PC-3 (cell line): ENCODE measurements at regions not wholly inside any gene's neighbourhood (a gene's known extent, or its start where the extent isn't known, plus 50 kb on each side); places are given as distances from the start of the nearest gene placed in this dataset.

Experiments used
- ATAC-seq: fragments of 200-7000 bp; cut with Tn5 transposase; 2 replicates; pipeline ENCODE4 v1.9.1; 2020; ENCODE audit warnings: mild to moderate bottlenecking, moderate library complexity
- BruUV-seq: library from RNA; stranded (reverse); fragments of 400-500 nt; replicated peaks from 2 replicates; lab custom pipeline; 2021; lab: Mats Ljungman, UMichigan
- CTCF ChIA-PET: fragments of 300-600 bp; sonication (Branson Sonifier 250); formaldehyde crosslinking; loops from one replicate; lab custom pipeline; 2022; ENCODE audit warnings: antibody characterized with exemption; lab: Charles Lee
- POLR2A ChIA-PET: fragments of 300-600 bp; sonication (Branson Sonifier 250); formaldehyde crosslinking; loops from one replicate; lab custom pipeline; 2022; ENCODE audit warnings: antibody characterized with exemption; ENCODE audit not compliant: unreplicated experiment; lab: Charles Lee
- DNase-seq: peaks from one replicate; pipeline ENCODE4 v3.0.0-alpha.2; 2015
- H2AFZ ChIP-seq: fragments of 300-600 bp; sonication (generic); 2 replicates; pipeline ENCODE4 v1.6.0; 2016; ENCODE audit warnings: antibody characterized with exemption, low read length
- H3F3A ChIP-seq: fragments of 300-600 bp; sonication (generic); one replicate; pipeline ENCODE4 v1.6.0; 2017; ENCODE audit warnings: antibody characterized with exemption, low read length, control low read depth, mild to moderate bottlenecking; ENCODE audit not compliant: unreplicated experiment
- H3K27ac ChIP-seq: fragments of 300-600 bp; sonication (generic); 2 replicates; pipeline ENCODE4 v1.5.1; 2016; ENCODE audit warnings: mild to moderate bottlenecking, low read length
- H3K27me3 ChIP-seq: fragments of 300-600 bp; sonication (generic); 2 replicates; pipeline ENCODE4 v1.6.1; 2016; ENCODE audit warnings: low read length, mixed read lengths
- H3K36me3 ChIP-seq: fragments of 300-600 bp; sonication (generic); 2 replicates; pipeline ENCODE4 v1.6.1; 2016; ENCODE audit warnings: low read depth, mixed run types, low read length, mixed read lengths
- H3K4me1 ChIP-seq: fragments of 300-600 bp; sonication (generic); 2 replicates; pipeline ENCODE4 v1.5.1; 2016; ENCODE audit warnings: low read length; ENCODE audit not compliant: insufficient read depth
- H3K4me2 ChIP-seq: fragments of 300-600 bp; sonication (generic); 2 replicates; pipeline ENCODE4 v1.6.0; 2016; ENCODE audit warnings: low read length
- H3K4me3 ChIP-seq: fragments of 300-600 bp; sonication (generic); 2 replicates; pipeline ENCODE4 v1.5.1; 2016; ENCODE audit warnings: mild to moderate bottlenecking, low read length, mixed read lengths
- H3K79me2 ChIP-seq: fragments of 300-600 bp; sonication (generic); 2 replicates; pipeline ENCODE4 v1.6.1; 2017; ENCODE audit warnings: low read length, mixed read lengths
- H3K9ac ChIP-seq: fragments of 300-600 bp; sonication (generic); 2 replicates; pipeline ENCODE4 v1.6.0; 2016; ENCODE audit warnings: mild to moderate bottlenecking, low read length
- H3K9me2 ChIP-seq: fragments of 300-600 bp; sonication (generic); replicated peaks from 2 replicates; pipeline ENCODE4 v1.6.1; 2016; ENCODE audit warnings: mixed run types, low read length, mixed read lengths
- H3K9me3 ChIP-seq: fragments of 300-600 bp; sonication (generic); 2 replicates; pipeline ENCODE4 v1.6.1; 2016; ENCODE audit warnings: low read length, mixed read lengths
- H4K20me1 ChIP-seq: fragments of 300-600 bp; sonication (generic); 2 replicates; pipeline ENCODE4 v1.6.1; 2016; ENCODE audit warnings: low read length, mixed read lengths
- EZH2 ChIP-seq: fragments of 300-600 bp; sonication (generic); IDR thresholded peaks from one replicate; pipeline ENCODE4 v1.6.1; 2017; ENCODE audit warnings: antibody characterized with exemption, mild to moderate bottlenecking, low read length; ENCODE audit not compliant: unreplicated experiment
- EZH2phosphoT487 ChIP-seq: fragments of 300-600 bp; sonication (generic); IDR thresholded peaks from 2 replicates; pipeline ENCODE4 v1.6.1; 2018; ENCODE audit warnings: mild to moderate bottlenecking, antibody characterized with exemption, low read length, borderline replicate concordance
- intact Hi-C: fragments of 100-400 bp; cut with micrococcal nuclease; formaldehyde crosslinking; loops from 2 replicates; pipeline ENCODE4 v1.9.0; 2023
- TF ChIP-seq, protein P1 (sequence below): fragments of 300-600 bp; sonication (generic); conservative IDR thresholded peaks from 2 replicates; pipeline ENCODE4 v1.5.1; 2017; ENCODE audit warnings: antibody characterized with exemption, low read depth, mild to moderate bottlenecking, low read length

GRCh38 chr2:23096906-23097602 lies 287.9 kb upstream of the KLHL29 start:
- Histone ChIP-seq H3K27ac (no peak overlapping the region), H2AFZ (no peak overlapping the region), H3K79me2 (no peaks in the 10 kb centered on the region), H3K4me3 (no peak overlapping the region), H3F3A (no peaks in the 10 kb centered on the region), H3K9me2 (no peaks in the 10 kb centered on the region), H3K9me3 (no peaks in the 10 kb centered on the region), H3K9ac (no peak overlapping the region), H3K36me3 (no peaks in the 10 kb centered on the region), H3K4me1 (no peaks in the 10 kb centered on the region), H3K4me2 (no peak overlapping the region), H3K27me3 (no peaks in the 10 kb centered on the region), H4K20me1 (no peaks in the 10 kb centered on the region)
- ChIA-PET CTCF (no interaction called here), POLR2A (no interaction called here)
- DNase-seq, result peak; percentile 13
- BruUV-seq, result no TSS peak
- intact Hi-C loops, result no loop called here
- ATAC-seq, result no peak
- no peak for TF ChIP-seq EZH2
- TF ChIP-seq, protein P1, sequence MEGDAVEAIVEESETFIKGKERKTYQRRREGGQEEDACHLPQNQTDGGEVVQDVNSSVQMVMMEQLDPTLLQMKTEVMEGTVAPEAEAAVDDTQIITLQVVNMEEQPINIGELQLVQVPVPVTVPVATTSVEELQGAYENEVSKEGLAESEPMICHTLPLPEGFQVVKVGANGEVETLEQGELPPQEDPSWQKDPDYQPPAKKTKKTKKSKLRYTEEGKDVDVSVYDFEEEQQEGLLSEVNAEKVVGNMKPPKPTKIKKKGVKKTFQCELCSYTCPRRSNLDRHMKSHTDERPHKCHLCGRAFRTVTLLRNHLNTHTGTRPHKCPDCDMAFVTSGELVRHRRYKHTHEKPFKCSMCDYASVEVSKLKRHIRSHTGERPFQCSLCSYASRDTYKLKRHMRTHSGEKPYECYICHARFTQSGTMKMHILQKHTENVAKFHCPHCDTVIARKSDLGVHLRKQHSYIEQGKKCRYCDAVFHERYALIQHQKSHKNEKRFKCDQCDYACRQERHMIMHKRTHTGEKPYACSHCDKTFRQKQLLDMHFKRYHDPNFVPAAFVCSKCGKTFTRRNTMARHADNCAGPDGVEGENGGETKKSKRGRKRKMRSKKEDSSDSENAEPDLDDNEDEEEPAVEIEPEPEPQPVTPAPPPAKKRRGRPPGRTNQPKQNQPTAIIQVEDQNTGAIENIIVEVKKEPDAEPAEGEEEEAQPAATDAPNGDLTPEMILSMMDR, result no peak
- TF ChIP-seq EZH2phosphoT487, result no peak

DNA sequence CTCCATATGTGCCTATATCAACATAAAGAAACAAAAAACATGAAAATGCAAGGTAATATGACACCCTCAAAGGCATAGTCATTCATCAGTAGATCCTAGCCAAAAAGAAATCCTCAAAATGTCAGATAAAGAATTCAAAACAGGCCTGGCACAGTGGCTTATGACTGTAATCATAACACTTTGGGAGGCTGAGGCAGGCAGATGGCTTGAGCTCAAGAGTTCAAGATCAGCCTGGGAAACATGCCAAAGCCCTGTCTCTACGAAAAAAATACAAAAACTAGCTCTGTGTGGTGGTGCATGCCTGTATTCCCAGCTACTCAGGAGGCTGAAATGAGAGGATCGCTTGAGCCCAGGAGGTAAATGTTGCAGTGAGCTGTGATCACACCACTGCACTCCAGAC lies 284.6 kb upstream of the KLHL29 start:
- H2AFZ ChIP-seq, result no peak overlapping the region
- no peak for TF ChIP-seq EZH2
- TF ChIP-seq, protein P1, result no peak
- TF ChIP-seq EZH2phosphoT487, result no peak
- H4K20me1 ChIP-seq, result no peaks in the 10 kb centered on the region
- no peaks in the 10 kb centered on the region for H3K9me3 ChIP-seq
- no peaks in the 10 kb centered on the region for H3K27me3 ChIP-seq
- ChIA-PET CTCF (no interaction called here), POLR2A (no interaction called here)
- no peaks in the 10 kb centered on the region for H3K79me2 ChIP-seq
- H3K4me3 ChIP-seq, result no peak overlapping the region
- H3K4me2 ChIP-seq, result no peak overlapping the region
- no peaks in the 10 kb centered on the region for H3F3A ChIP-seq
- DNase-seq (no peak), ATAC-seq (no peak)
- H3K9me2 ChIP-seq, result no peaks in the 10 kb centered on the region
- intact Hi-C loops, result no loop called here
- no peaks in the 10 kb centered on the region for H3K4me1 ChIP-seq
- H3K36me3 ChIP-seq, result no peaks in the 10 kb centered on the region
- H3K9ac ChIP-seq, result no peak overlapping the region
- BruUV-seq, result no TSS peak
- no peak overlapping the region for H3K27ac ChIP-seq

DNA sequence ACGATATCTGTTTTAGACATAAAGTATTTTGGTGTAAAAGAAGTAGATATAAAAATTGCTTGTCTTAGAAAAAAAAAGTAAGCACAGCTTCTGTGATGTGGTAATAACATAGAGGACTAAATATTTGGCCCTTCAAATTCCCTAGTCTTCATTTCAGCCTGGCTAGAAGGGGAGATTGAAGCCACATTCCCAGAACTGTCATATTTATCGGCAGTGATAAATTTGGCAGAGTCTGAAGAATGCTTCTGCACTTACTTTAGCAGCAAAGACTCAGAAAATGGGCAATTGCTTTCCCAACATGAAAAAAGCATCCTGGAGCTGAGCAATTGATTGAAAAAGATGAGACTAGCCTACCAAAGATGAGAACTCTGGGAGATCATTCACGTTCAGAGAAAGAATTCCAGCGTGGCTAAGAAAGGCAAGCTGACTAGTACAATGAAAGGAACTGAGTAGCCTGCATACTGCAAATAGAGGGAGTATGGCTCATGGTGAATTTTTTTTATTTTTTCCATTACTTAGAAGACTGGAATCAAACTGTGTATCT lies 278.7 kb upstream of the KLHL29 start:
- H3K4me1 ChIP-seq, result no peaks in the 10 kb centered on the region
- BruUV-seq, result no TSS peak
- intact Hi-C loops, result no loop called here
- H3K4me2 ChIP-seq, result no peak overlapping the region
- no peak overlapping the region for H3K9ac ChIP-seq
- no peaks in the 10 kb centered on the region for H3K36me3 ChIP-seq
- POLR2A ChIA-PET, result no interaction called here
- no peaks in the 10 kb centered on the region for H3K27me3 ChIP-seq
- H3K27ac ChIP-seq, result no peak overlapping the region
- ATAC-seq (no peak), DNase-seq (no peak)
- no peaks in the 10 kb centered on the region for H3K79me2 ChIP-seq
- H2AFZ ChIP-seq, result no peak overlapping the region
- H3F3A ChIP-seq, result no peaks in the 10 kb centered on the region
- CTCF ChIA-PET, result no interaction called here
- no peak for TF ChIP-seq EZH2phosphoT487
- TF ChIP-seq, protein P1, result no peak
- no peak for TF ChIP-seq EZH2
- no peaks in the 10 kb centered on the region for H4K20me1 ChIP-seq
- no peak overlapping the region for H3K4me3 ChIP-seq
- H3K9me3 ChIP-seq, result no peaks in the 10 kb centered on the region
- no peaks in the 10 kb centered on the region for H3K9me2 ChIP-seq
